GM12874 (cell line): ENCODE measurements at regions not wholly inside any gene's neighbourhood (a gene's known extent, or its start where the extent isn't known, plus 50 kb on each side); places are given as distances from the start of the nearest gene placed in this dataset.

Source experiments
- CTCF ChIP-seq: IDR thresholded peaks from 2 replicates; pipeline ENCODE4 v1.5.1; 2011; ENCODE audit warnings: low read depth, mild to moderate bottlenecking, control low read depth, low read length, moderate library complexity; ENCODE audit not compliant: insufficient read depth

GRCh38 chr4:189062047-189062820 is 878.4 kb upstream of the FRG1 start:
- no peak for TF ChIP-seq CTCF

GRCh38 chr4:189069772-189070171 is 870.9 kb upstream of the FRG1 start:
- TF ChIP-seq CTCF: no peak

GRCh38 chr4:189071241-189071640 is 869.4 kb upstream of the FRG1 start:
- TF ChIP-seq CTCF: no peak

- no peak for TF ChIP-seq CTCF
Observed at GRCh38 chr4:189073739-189074138, 866.9 kb upstream of the FRG1 start.

GRCh38 chr4:189081826-189082225 is 858.8 kb upstream of the FRG1 start:
- no peak for TF ChIP-seq CTCF

- TF ChIP-seq CTCF: no peak
Observed at GRCh38 chr4:189083769-189084168, 856.9 kb upstream of the FRG1 start.

- no peak for TF ChIP-seq CTCF
Observed at GRCh38 chr4:189084671-189085070, 856.0 kb upstream of the FRG1 start.

GRCh38 chr4:189087971-189088370 is 852.7 kb upstream of the FRG1 start:
- TF ChIP-seq CTCF: no peak
